ENCODE measurements at regions not wholly inside any gene's neighbourhood (a gene's known extent, or its start where the extent isn't known, plus 50 kb on each side); places are given as distances from the start of the nearest gene placed in this dataset.

GRCh38 chr2:67339234-67339885, 57.8 kb upstream of the ETAA1 start:
- Histone ChIP-seq H3K4me1 (ENCODE audit: control insufficient read depth, insufficient read depth, low read length) (no peaks in the 10 kb centered on the region), H3K9me3 (ENCODE audit: control insufficient read depth, insufficient read depth, low read length) (peaks cover 4% of the 10 kb centered on the region), H3K9me1 (ENCODE audit: insufficient read depth, low read length) (no peaks in the 10 kb centered on the region), H4K91ac (ENCODE audit: insufficient read depth, low read depth, low read length) (no peak overlapping the region), H3K4me2 (ENCODE audit: low read depth, low read length) (no peak overlapping the region), H3K4ac (ENCODE audit: low read depth, low read length) (no peak overlapping the region), H2BK15ac (ENCODE audit: low read depth, low read length) (no peak overlapping the region), H2BK5ac (ENCODE audit: low read depth, low read length, poor library complexity, severe bottlenecking) (no peak overlapping the region), H3K4me3 (ENCODE audit: insufficient read depth, low read depth, low read length) (no peak overlapping the region), H3K9ac (ENCODE audit: low read depth, low read length) (no peak overlapping the region), H2AK5ac (ENCODE audit: low read depth, low read length) (no peak overlapping the region), H4K8ac (ENCODE audit: low read depth in 2 of 2, low read length in 2 of 2) (no peak overlapping the region), H2BK20ac (ENCODE audit: low read depth, low read length) (no peak overlapping the region), H2BK120ac (ENCODE audit: low read depth, low read length) (no peak overlapping the region), H2AFZ (replicated peaks; ENCODE audit: low read length, poor library complexity) (no peak overlapping the region), H3K23ac (ENCODE audit: low read depth, low read length) (no peak overlapping the region), H3K27me3 (ENCODE audit: control insufficient read depth, insufficient read depth, low read length) (no peaks in the 10 kb centered on the region), H3K79me1 (ENCODE audit: low read depth in 1 of 2, low read length in 2 of 2) (no peaks in the 10 kb centered on the region), H3K36me3 (ENCODE audit: control insufficient read depth, insufficient read depth, low read length) (no peaks in the 10 kb centered on the region), H3K14ac (replicated peaks; ENCODE audit: low read depth, low read length) (no peak overlapping the region), H4K5ac (ENCODE audit: low read depth, low read length) (no peak overlapping the region), H3K18ac (ENCODE audit: low read depth, low read length) (no peak overlapping the region), H4K20me1 (ENCODE audit: insufficient read depth, low read length) (no peaks in the 10 kb centered on the region), H3K56ac (ENCODE audit: extremely low read depth, insufficient read depth, low read length) (no peak overlapping the region), H3K27ac (ENCODE audit: insufficient read depth, low read length) (no peak overlapping the region), H2AK9ac (replicated peaks; ENCODE audit: low read depth, low read length, poor library complexity) (no peak overlapping the region)
- intact Hi-C loops (cut with micrococcal nuclease) (no loop called here), dilution Hi-C loops (cut with HindIII; ENCODE audit: low sequenced_read_pairs, unreplicated experiment) (no loop called here), in situ Hi-C loops (cut with MboI; ENCODE audit: low sequenced_read_pairs) (no loop called here)
- DNase-seq = no peak
- ChIA-PET POLR2A (ENCODE audit: unreplicated experiment) (no interaction called here), CTCF (no interaction called here)
- BruUV-seq (replicated peaks) = no TSS peak
- WGBS, 2 experiments (ENCODE audit: extremely low coverage in 2 of 2, insufficient read length in 1 of 2) = no CpG with 5 or more reads among the region's 4 CpGs
- ATAC-seq (ENCODE audit: low read depth) = no peak
- no peak for TF ChIP-seq MXI1 (IDR thresholded peaks at IDR 0.05; ENCODE audit: borderline replicate concordance, low read depth, low read length)
- TF ChIP-seq FOS (IDR thresholded peaks at IDR 0.05; ENCODE audit: low read depth, low read length) = no peak
- no peak for TF ChIP-seq RCOR1 (IDR thresholded peaks at IDR 0.05; ENCODE audit: insufficient replicate concordance, low read length)
- no peak for TF ChIP-seq CHD1 (IDR thresholded peaks at IDR 0.05; ENCODE audit: low read depth, low read length)
- no peak for TF ChIP-seq NFE2L2 (IDR thresholded peaks at IDR 0.05; ENCODE audit: low read depth, low read length)
- no peak for TF ChIP-seq MAZ (IDR thresholded peaks at IDR 0.05; ENCODE audit: borderline replicate concordance, low read depth, low read length)
- no peak for TF ChIP-seq CEBPB (IDR thresholded peaks at IDR 0.05; ENCODE audit: low read depth, low read length)

All from IMR-90 (cell line).